Pancreas (tissue), 10 donors: ENCODE measurements at regions not wholly inside any gene's neighbourhood (a gene's known extent, or its start where the extent isn't known, plus 50 kb on each side); places are given as distances from the start of the nearest gene placed in this dataset.

Experiments used
- ATAC-seq, 4 donors: fragments of 200-7000 bp; cut with Tn5 transposase; one replicate each; pipeline versions ENCODE4 v1.8.0 to v1.9.1; 2020; ENCODE audit warnings: mild to moderate bottlenecking in 4 of 4, moderate library complexity in 4 of 4
- DNase-seq, 6 donors: peaks; one replicate each; pipeline ENCODE4 v3.0.0-alpha.2; 2020
- FAIRE-seq: peaks from 2 replicates; lab custom pipeline; 2012; peaks lifted over from hg19 to GRCh38; lab: Jason Lieb, UNC
- H3K27ac ChIP-seq, 4 donors: fragments of 200-600 bp; sonication (generic); 1 replicate in 3 of 4; 2 replicates in 1 of 4; pipeline versions ENCODE4 v1.5.0 to v1.8.0; 2020
- H3K27me3 ChIP-seq, 4 donors: fragments of 200-600 bp; one replicate each; pipeline ENCODE4 v1.8.0; 2021
- H3K36me3 ChIP-seq, 3 donors: fragments of 200-600 bp; sonication (generic) in 1 of 3; one replicate each; pipeline versions ENCODE4 v1.5.0 to v1.8.0; 2020 to 2021
- H3K4me1 ChIP-seq, 3 donors: fragments of 200-600 bp; one replicate each; pipeline ENCODE4 v1.8.0; 2021
- H3K4me3 ChIP-seq, 4 donors: fragments of 200-600 bp; sonication (generic) in 2 of 4; one replicate each; pipeline versions ENCODE4 v1.5.0 to v1.8.0; 2020 to 2021
- H3K9me3 ChIP-seq, 4 donors: fragments of 200-600 bp; one replicate each; pipeline ENCODE4 v1.8.0; 2021
- CTCF ChIP-seq, 4 donors: fragments of 200-600 bp; sonication (generic) in 3 of 4; IDR thresholded peaks; one replicate each; pipeline versions ENCODE4 v1.5.0 to v1.8.0; 2021; ENCODE audit warnings: antibody characterized with exemption in 4 of 4
- WGBS, 2 donors: extraction: QIAGEN DNeasy Blood & Tissue Kit; methylation state at CpG; one replicate each; pipeline ENCODE4 v1.1.7; 2013; 5-methylcytosine and 5-hydroxymethylcytosine counted together
- intact Hi-C, 3 donors: fragments of 100-400 bp; cut with DNase I; formaldehyde crosslinking; loops; one replicate each; pipeline versions ENCODE4 v1.11.1 to v1.14.2; 2022
- donor health status: healthy with polysubstance abuse.
- donor health status: DM: no; HTN: no; CAD: no; lungs with moderate emphysema.
- donor health status: DM: no; HTN: no; CAD: no.
- donor health status: control.
- donor health status: control.
- donor health status: Bipolar disorder and iron deficiency.
- donor health status: DM: yes; HTN: yes; CAD: no.
- donor health status: DM: no; HTN: no; CAD: no.
- donor health status: DM: no; HTN: no; CAD: no.
- donor health status: DM: yes; HTN: yes; CAD: no.

- no peak for DNase-seq
- no peaks in the 10 kb centered on the region for H3K27me3 ChIP-seq
- H3K9me3 ChIP-seq = no peaks in the 10 kb centered on the region
- H3K4me1 ChIP-seq = no peaks in the 10 kb centered on the region
- no peak for TF ChIP-seq CTCF (IDR thresholded peaks at IDR 0.05)
- no peak for ATAC-seq
- no peak for FAIRE-seq
- H3K4me3 ChIP-seq = no peak overlapping the region
- intact Hi-C loops = no loop called here
- H3K36me3 ChIP-seq = no peaks in the 10 kb centered on the region
- 63 to 79% methylated on average over 11 of the region's 11 CpGs for WGBS, 2 donors
- no peak overlapping the region for H3K27ac ChIP-seq
These were observed 155.0 kb upstream of the SOX1 start for GRCh38 chr13:111911754-111912452.

DNA sequence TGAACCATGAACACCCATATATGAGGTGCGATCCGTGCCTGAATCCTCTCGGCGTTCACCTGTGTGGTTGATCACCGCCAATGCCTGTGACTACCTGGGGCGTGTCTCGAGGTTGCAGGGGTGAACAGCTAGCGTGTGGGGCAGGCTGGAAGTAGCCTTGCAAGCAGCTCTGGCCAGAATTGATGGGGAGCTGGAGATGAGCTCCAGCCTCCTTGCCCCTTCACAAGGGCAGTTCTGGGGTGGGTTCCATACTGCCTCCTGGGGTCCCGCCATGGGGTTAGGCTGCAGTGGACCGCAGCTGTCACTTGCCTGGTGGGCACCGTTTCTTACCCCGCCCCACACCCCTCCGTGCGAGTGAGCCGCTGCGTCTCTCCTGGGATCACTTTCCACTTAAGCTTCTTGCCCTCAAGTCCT lies 154.5 kb upstream of the SOX1 start:
- intact Hi-C loops = no loop called here
- Histone ChIP-seq H3K9me3 (no peaks in the 10 kb centered on the region), H3K36me3 (no peaks in the 10 kb centered on the region), H3K4me1 (no peaks in the 10 kb centered on the region), H3K27me3 (no peaks in the 10 kb centered on the region), H3K27ac (no peak overlapping the region), H3K4me3 (no peak overlapping the region)
- ATAC-seq (no peak), DNase-seq (peak in 1 of 6 donors; percentile 31), FAIRE-seq (no peak)
- TF ChIP-seq CTCF (IDR thresholded peaks at IDR 0.05) = no peak
- 73 to 78% methylated on average over 16 of the region's 16 CpGs for WGBS, 2 donors

DNA sequence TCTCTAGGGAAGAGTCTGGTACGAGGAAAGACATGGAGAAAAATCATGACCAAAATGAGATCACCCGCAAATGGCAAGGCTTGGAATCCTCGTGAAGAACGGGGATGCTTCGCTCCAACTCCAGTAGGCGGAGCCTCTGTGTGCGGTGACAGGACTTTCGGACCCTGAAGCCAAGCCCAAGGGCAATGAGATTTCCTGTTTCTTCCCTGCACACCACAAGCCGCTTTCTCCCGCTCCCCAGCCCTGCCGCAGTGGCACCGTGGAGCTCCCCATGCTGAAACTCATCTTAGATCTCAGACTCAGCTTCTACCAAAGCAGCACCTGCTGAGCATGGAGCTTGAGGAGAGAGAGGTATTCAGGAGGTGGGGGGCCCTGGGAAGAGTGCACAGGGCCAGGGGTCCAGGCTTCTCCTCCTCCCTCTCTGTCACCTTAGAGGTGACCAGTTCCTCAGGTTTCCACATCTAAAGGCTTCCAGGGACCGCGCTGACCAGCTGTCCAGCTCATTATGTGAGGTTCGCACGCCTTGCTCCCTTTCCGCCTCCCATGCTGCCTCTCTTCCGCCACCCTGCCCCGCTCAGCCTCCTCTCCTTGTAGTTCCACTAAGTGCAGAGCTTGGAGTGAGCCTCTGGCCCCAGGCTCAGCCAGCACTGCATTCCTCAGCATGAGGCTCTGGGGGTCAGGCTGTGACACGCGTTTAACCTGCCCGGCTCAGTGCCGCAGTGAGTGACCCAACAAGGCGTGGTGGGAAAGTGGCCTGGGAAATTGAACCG lies 153.8 kb upstream of the SOX1 start:
- FAIRE-seq (no peak), ATAC-seq (no peak), DNase-seq (peak in 1 of 6 donors; percentile 30)
- no peak for TF ChIP-seq CTCF (IDR thresholded peaks at IDR 0.05)
- H3K4me1 ChIP-seq = no peaks in the 10 kb centered on the region
- H3K4me3 ChIP-seq = no peak overlapping the region
- H3K27ac ChIP-seq = no peak overlapping the region
- H3K27me3 ChIP-seq = no peaks in the 10 kb centered on the region
- no peaks in the 10 kb centered on the region for H3K9me3 ChIP-seq
- 49 to 51% methylated on average over 25 of the region's 25 CpGs for WGBS, 2 donors
- intact Hi-C loops = no loop called here
- no peaks in the 10 kb centered on the region for H3K36me3 ChIP-seq

- WGBS, 2 donors = 35 to 42% methylated on average over 9 of the region's 9 CpGs
- Histone ChIP-seq H3K36me3 (no peaks in the 10 kb centered on the region), H3K4me1 (no peaks in the 10 kb centered on the region), H3K4me3 (no peak overlapping the region), H3K27me3 (no peaks in the 10 kb centered on the region), H3K9me3 (no peaks in the 10 kb centered on the region), H3K27ac (no peak overlapping the region)
- DNase-seq (peak in 1 of 6 donors; percentile 44), FAIRE-seq (no peak), ATAC-seq (no peak)
- TF ChIP-seq CTCF (IDR thresholded peaks at IDR 0.05) = no peak
- intact Hi-C loops = no loop called here
These were observed 153.2 kb upstream of the SOX1 start for GRCh38 chr13:111913761-111914140.
